Testis (tissue), 2 donors: ENCODE measurements at regions not wholly inside any gene's neighbourhood (a gene's known extent, or its start where the extent isn't known, plus 50 kb on each side); places are given as distances from the start of the nearest gene placed in this dataset.

Source experiments
- POLR2A ChIP-seq: fragments of 450-650 bp; IDR thresholded peaks from one replicate; pipeline ENCODE4 v1.6.1; 2017; ENCODE audit warnings: antibody characterized with exemption, mild to moderate bottlenecking, moderate library complexity
- TF ChIP-seq, protein P1 (sequence below), 3 experiments: fragments of 450-650 bp in 2 of 3; fragments of 200-600 bp in 1 of 3; sonication (generic) in 1 of 3; IDR thresholded peaks; one replicate each; pipeline ENCODE4 v1.5.1; 2016 to 2019; ENCODE audit warnings: antibody characterized with exemption in 3 of 3, mild to moderate bottlenecking in 2 of 3, moderate library complexity in 1 of 3

DNA sequence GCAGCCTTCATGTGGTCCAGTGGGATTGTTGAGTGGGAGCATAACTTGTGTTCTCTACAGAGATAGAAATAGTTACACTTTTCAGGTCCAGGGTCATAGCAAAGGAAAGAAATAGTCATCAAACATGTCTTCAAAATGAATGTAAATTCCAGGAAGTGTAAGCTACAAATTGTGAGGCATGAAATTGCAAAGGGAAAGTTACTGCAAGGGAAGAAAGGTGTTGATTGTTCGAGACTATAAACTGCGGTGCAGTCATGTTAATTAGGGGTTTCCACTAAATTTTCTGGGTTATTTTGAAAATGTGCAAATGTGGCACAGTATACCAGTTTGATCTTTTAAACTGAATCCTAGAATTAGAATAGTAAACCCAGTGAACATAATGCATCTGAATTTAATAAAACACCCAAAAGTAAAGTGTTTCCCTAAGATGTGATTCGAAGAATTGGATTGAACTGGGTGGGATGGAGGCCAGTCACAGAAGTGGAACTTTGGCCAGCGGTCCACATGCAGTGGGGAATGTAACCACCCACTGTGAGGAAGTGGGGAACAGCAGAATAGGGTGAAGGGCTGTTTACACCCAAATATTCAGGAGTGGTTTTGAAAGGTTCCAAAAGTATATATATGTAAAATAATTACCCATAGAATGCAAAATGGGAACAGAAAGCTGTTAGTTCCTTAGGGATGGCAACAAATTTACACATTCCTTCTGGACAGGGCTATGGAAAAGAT lies 126.5 kb upstream of the CCDC68 start:
- TF ChIP-seq, protein P1, sequence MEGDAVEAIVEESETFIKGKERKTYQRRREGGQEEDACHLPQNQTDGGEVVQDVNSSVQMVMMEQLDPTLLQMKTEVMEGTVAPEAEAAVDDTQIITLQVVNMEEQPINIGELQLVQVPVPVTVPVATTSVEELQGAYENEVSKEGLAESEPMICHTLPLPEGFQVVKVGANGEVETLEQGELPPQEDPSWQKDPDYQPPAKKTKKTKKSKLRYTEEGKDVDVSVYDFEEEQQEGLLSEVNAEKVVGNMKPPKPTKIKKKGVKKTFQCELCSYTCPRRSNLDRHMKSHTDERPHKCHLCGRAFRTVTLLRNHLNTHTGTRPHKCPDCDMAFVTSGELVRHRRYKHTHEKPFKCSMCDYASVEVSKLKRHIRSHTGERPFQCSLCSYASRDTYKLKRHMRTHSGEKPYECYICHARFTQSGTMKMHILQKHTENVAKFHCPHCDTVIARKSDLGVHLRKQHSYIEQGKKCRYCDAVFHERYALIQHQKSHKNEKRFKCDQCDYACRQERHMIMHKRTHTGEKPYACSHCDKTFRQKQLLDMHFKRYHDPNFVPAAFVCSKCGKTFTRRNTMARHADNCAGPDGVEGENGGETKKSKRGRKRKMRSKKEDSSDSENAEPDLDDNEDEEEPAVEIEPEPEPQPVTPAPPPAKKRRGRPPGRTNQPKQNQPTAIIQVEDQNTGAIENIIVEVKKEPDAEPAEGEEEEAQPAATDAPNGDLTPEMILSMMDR (IDR thresholded peaks at IDR 0.05), result no peak
- TF ChIP-seq POLR2A, result no peak
